ENCODE measurements at regions not wholly inside any gene's neighbourhood (a gene's known extent, or its start where the extent isn't known, plus 50 kb on each side); places are given as distances from the start of the nearest gene placed in this dataset.

GRCh38 chr4:166655231-166655630 is 579.1 kb downstream of the SPOCK3 start:
- no peak for DNase-seq

GRCh38 chr4:166655705-166656104 is 578.6 kb downstream of the SPOCK3 start:
- DNase-seq = no peak

DNA sequence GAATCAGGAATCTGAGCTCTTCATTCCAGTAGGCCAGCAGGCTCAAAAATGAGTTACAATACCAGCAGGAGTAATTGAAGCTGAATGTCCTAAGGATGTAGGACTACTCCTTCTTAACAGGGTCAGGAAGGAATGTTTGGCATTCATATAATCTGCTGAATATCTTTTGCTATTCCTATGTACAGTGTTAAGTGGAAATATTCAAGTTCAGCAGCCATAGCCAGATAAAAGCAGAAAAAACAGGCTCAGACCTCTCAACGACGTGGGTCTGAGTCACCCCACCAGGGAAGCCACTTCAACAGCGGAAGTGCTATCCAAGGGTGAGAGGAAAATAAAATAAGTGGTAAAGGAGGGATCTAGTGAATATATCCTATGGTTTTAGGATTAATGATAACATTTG is 577.0 kb downstream of the SPOCK3 start:
- no peak for DNase-seq

- DNase-seq = no peak
These were observed 575.7 kb downstream of the SPOCK3 start for GRCh38 chr4:166658585-166658984.

DNA sequence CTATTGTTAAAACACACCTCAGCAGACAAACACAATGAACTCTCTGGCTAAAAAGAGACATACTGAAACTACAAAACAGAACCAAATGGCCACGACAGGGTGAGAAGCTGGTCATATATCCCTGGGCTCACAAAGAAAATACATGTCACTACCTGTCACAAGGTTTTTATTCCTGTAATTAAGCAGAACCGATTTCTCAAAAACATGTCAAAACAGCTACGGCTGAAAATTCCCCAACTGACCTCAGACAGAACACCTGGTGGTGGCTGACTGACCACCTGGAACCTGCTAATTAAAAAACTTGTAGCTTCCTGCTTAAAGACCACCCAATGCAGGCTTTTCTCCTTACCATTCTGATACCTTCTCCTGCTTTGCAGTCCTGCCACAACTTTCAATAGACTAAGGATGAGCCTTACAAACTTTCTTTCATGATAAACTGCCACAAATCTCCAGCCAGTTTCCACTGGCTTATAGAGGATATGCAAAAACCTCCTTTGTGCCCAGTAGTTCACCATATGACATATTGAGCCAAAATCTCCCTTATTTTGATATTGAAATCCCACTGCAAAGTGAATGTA is 571.9 kb downstream of the SPOCK3 start:
- no peak for DNase-seq

- no peak for DNase-seq
These were observed 564.0 kb downstream of the SPOCK3 start for GRCh38 chr4:166670341-166670740.

DNA sequence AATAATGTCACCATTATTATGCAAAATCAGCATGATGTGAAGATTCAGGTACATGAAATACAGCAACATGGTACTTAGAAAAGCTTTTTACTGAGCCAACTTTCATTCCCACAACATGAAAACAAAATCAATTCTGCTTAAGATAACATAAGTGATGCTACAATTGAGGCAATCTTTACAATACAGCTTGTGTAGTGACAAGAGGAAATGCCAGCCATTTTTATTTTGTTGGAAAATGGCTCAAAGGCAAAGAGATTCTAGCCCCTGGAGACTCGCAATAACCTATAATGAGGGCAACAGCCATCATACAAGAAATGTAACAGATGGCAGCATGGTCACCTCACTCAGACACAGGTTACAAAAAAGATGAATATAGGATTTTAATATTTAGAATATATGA is 560.4 kb downstream of the SPOCK3 start:
- no peak for DNase-seq

DNA sequence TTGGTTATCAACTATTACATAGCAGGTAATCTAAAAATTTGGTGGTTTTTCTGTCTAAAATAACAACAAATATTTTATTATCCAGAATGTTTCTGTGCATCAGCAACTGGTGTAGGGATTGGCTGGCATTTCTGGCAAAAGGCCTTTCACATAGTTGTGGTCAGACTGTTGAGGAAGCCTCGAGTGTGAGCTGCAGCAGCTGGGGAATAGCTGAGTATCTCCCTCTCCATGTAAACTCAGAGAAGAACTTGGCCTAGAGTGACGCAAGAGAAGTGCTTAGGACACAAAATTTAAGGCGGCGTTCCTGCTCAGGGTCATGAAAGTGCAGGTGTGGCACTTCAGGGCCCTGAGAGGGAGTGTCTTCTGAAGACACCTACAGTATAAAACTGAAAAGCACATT is 558.9 kb downstream of the SPOCK3 start:
- DNase-seq = no peak

- DNase-seq = no peak
These were observed 553.5 kb downstream of the SPOCK3 start for GRCh38 chr4:166680796-166681195.

GRCh38 chr4:166682200-166682599 is 552.1 kb downstream of the SPOCK3 start:
- no peak for DNase-seq
